ENCODE measurements at regions not wholly inside any gene's neighbourhood (a gene's known extent, or its start where the extent isn't known, plus 50 kb on each side); places are given as distances from the start of the nearest gene placed in this dataset.

GRCh38 chr6:145238787-145239186 lies 496.5 kb downstream of the EPM2A start:
- no peaks in the 10 kb centered on the region for H3K9me3 ChIP-seq
- H3K4me1 ChIP-seq, result no peaks in the 10 kb centered on the region
- no peak for TF ChIP-seq CTCF (IDR thresholded peaks at IDR 0.05)
- no peak for DNase-seq
- intact Hi-C loops (cut with DNase I; ENCODE audit: low total_unique reads), result no loop called here
- H3K4me3 ChIP-seq, result no peak overlapping the region
- H3K27ac ChIP-seq, result no peak overlapping the region
- H3K36me3 ChIP-seq, result no peaks in the 10 kb centered on the region
- no peaks in the 10 kb centered on the region for H3K27me3 ChIP-seq

- intact Hi-C loops (cut with DNase I; ENCODE audit: low total_unique reads), result no loop called here
Measured at GRCh38 chr6:145241039-145241438, 494.3 kb downstream of the EPM2A start.

GRCh38 chr6:145241721-145242120 lies 493.6 kb downstream of the EPM2A start:
- intact Hi-C loops (cut with DNase I; ENCODE audit: low total_unique reads), result no loop called here
- no peaks in the 10 kb centered on the region for H3K27me3 ChIP-seq

More at GRCh38 chr6:145241039-145241438, 494.3 kb downstream of the EPM2A start:
- no peak overlapping the region for H3K27ac ChIP-seq
- no peaks in the 10 kb centered on the region for H3K36me3 ChIP-seq
- no peaks in the 10 kb centered on the region for H3K27me3 ChIP-seq
- TF ChIP-seq CTCF (IDR thresholded peaks at IDR 0.05), result no peak
- H3K4me1 ChIP-seq, result no peaks in the 10 kb centered on the region
- H3K9me3 ChIP-seq, result no peaks in the 10 kb centered on the region
- DNase-seq, result no peak
- H3K4me3 ChIP-seq, result no peak overlapping the region

GRCh38 chr6:145244349-145245100 lies 490.8 kb downstream of the EPM2A start:
- no peaks in the 10 kb centered on the region for H3K27me3 ChIP-seq
- intact Hi-C loops (cut with DNase I; ENCODE audit: low total_unique reads), result no loop called here
- H3K4me3 ChIP-seq, result no peak overlapping the region
- no peak for TF ChIP-seq CTCF (IDR thresholded peaks at IDR 0.05)
- DNase-seq, result no peak
- no peaks in the 10 kb centered on the region for H3K9me3 ChIP-seq
- H3K4me1 ChIP-seq, result no peaks in the 10 kb centered on the region
- no peaks in the 10 kb centered on the region for H3K36me3 ChIP-seq
- H3K27ac ChIP-seq, result no peak overlapping the region

More at GRCh38 chr6:145241721-145242120, 493.6 kb downstream of the EPM2A start:
- no peak overlapping the region for H3K4me3 ChIP-seq
- no peak for TF ChIP-seq CTCF (IDR thresholded peaks at IDR 0.05)
- H3K9me3 ChIP-seq, result no peaks in the 10 kb centered on the region
- no peak for DNase-seq
- no peaks in the 10 kb centered on the region for H3K36me3 ChIP-seq
- H3K4me1 ChIP-seq, result no peaks in the 10 kb centered on the region
- no peak overlapping the region for H3K27ac ChIP-seq

- intact Hi-C loops (cut with DNase I; ENCODE audit: low total_unique reads), result no loop called here
- H3K27me3 ChIP-seq, result no peaks in the 10 kb centered on the region
- no peak for DNase-seq
- no peaks in the 10 kb centered on the region for H3K36me3 ChIP-seq
- H3K4me1 ChIP-seq, result no peaks in the 10 kb centered on the region
- H3K9me3 ChIP-seq, result no peaks in the 10 kb centered on the region
- no peak for TF ChIP-seq CTCF (IDR thresholded peaks at IDR 0.05)
- H3K4me3 ChIP-seq, result no peak overlapping the region
- H3K27ac ChIP-seq, result no peak overlapping the region
Measured at GRCh38 chr6:145245119-145245518, 490.2 kb downstream of the EPM2A start.

Measured in tibial artery (tissue), 4 donors.